NCI-H524 treated with DMSO at 0.1 percent for 48 hours (cell line): ENCODE measurements at regions not wholly inside any gene's neighbourhood (a gene's known extent, or its start where the extent isn't known, plus 50 kb on each side); places are given as distances from the start of the nearest gene placed in this dataset.

Source experiments
- DNase-seq: peaks from one replicate; lab custom pipeline; 2025; lab: John Stamatoyannopoulos, UW

GRCh38 chrX:20374900-20375438, 108.3 kb upstream of the RPS6KA3 start:
- no peak for DNase-seq

- no peak for DNase-seq
Observed at GRCh38 chrX:20374450-20374849, 107.7 kb upstream of the RPS6KA3 start.

GRCh38 chrX:20373063-20373462, 106.4 kb upstream of the RPS6KA3 start:
- DNase-seq = no peak

- DNase-seq = no peak
Observed at GRCh38 chrX:20372533-20372932, 105.8 kb upstream of the RPS6KA3 start.

GRCh38 chrX:20369468-20369867, 102.8 kb upstream of the RPS6KA3 start:
- DNase-seq = no peak

GRCh38 chrX:20364238-20364637, 97.5 kb upstream of the RPS6KA3 start:
- no peak for DNase-seq

GRCh38 chrX:20363275-20363674, 96.6 kb upstream of the RPS6KA3 start:
- no peak for DNase-seq

- DNase-seq = no peak
Observed at GRCh38 chrX:20362268-20363267, 95.9 kb upstream of the RPS6KA3 start.

GRCh38 chrX:20361890-20362262, 95.2 kb upstream of the RPS6KA3 start:
- no peak for DNase-seq

GRCh38 chrX:20361081-20361889, 94.6 kb upstream of the RPS6KA3 start:
- no peak for DNase-seq

GRCh38 chrX:20355187-20355586, 88.5 kb upstream of the RPS6KA3 start:
- DNase-seq = no peak

GRCh38 chrX:20354505-20354904, 87.8 kb upstream of the RPS6KA3 start:
- DNase-seq = no peak

GRCh38 chrX:20352935-20353336, 86.2 kb upstream of the RPS6KA3 start:
- DNase-seq = no peak

GRCh38 chrX:20352504-20352903, 85.8 kb upstream of the RPS6KA3 start:
- no peak for DNase-seq

GRCh38 chrX:20350596-20350995, 83.9 kb upstream of the RPS6KA3 start:
- no peak for DNase-seq

- no peak for DNase-seq
Observed at GRCh38 chrX:20348139-20348538, 81.4 kb upstream of the RPS6KA3 start.

- DNase-seq = no peak
Observed at GRCh38 chrX:20347481-20347880, 80.8 kb upstream of the RPS6KA3 start.

GRCh38 chrX:20333672-20334071, 67.0 kb upstream of the RPS6KA3 start:
- no peak for DNase-seq

GRCh38 chrX:20330545-20330944, 63.8 kb upstream of the RPS6KA3 start:
- no peak for DNase-seq

GRCh38 chrX:20329435-20329834, 62.7 kb upstream of the RPS6KA3 start:
- DNase-seq = no peak

GRCh38 chrX:20325786-20326388, 59.2 kb upstream of the RPS6KA3 start:
- DNase-seq = no peak

- DNase-seq = no peak
Observed at GRCh38 chrX:20322887-20323286, 56.2 kb upstream of the RPS6KA3 start.
